ENCODE measurements at regions not wholly inside any gene's neighbourhood (a gene's known extent, or its start where the extent isn't known, plus 50 kb on each side); places are given as distances from the start of the nearest gene placed in this dataset.
"Not testable (repeated sequence)": the region's sequence is repeated elsewhere in the genome, so short reads cannot be mapped to it uniquely, and the experiment has no call there.

DNA sequence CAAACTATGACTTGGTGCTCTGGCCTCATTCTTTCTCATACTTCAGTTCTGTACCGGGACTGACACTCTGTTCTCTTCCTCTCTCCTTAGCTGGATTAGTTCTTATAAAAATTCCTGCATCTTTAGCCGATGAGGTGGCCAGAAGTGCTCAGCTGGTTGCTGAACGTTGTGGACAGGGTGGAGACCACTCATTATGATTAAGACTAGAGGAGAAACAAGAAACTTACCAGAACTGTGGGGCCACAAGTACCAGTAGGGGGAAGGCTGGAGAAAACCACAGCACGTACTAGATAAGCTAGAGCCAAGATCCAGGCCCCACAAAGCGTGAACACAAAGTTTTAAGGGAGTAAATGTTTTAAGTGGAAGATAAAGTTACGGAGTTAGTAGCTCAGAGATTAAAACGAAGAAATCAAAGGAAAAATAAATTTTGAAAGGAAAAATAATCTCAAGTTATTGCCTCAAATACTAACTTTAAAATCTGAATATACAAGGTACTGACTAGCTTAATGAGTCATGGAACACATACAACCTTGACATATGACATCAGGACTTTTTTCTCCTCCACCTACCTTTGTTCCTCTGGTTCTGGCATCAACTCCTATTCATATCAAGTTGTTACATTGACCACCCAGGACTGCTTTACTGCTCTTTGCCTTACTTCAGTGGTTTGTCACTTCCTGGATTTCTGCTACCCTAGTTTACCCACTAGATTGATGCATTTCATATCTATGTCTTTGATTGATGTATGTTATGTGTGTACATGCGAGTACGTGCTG is 469.0 kb downstream of the TFEC start:
- Histone ChIP-seq H3K36me3 (no peaks in the 10 kb centered on the region), H3K9me3 (no peaks in the 10 kb centered on the region), H3K4me3 (replicated peaks in 1 of 3) (no peak overlapping the region), H3K27me3 (no peaks in the 10 kb centered on the region), H3K27ac (no peak overlapping the region), H3K4me1 (no peaks in the 10 kb centered on the region)
- WGBS, 2 donors: 80 to 86% methylated on average over 9 of the region's 9 CpGs
- intact Hi-C loops (cut with DNase I): no loop called here
- DNase-seq: no peak
- TF ChIP-seq, protein P1, sequence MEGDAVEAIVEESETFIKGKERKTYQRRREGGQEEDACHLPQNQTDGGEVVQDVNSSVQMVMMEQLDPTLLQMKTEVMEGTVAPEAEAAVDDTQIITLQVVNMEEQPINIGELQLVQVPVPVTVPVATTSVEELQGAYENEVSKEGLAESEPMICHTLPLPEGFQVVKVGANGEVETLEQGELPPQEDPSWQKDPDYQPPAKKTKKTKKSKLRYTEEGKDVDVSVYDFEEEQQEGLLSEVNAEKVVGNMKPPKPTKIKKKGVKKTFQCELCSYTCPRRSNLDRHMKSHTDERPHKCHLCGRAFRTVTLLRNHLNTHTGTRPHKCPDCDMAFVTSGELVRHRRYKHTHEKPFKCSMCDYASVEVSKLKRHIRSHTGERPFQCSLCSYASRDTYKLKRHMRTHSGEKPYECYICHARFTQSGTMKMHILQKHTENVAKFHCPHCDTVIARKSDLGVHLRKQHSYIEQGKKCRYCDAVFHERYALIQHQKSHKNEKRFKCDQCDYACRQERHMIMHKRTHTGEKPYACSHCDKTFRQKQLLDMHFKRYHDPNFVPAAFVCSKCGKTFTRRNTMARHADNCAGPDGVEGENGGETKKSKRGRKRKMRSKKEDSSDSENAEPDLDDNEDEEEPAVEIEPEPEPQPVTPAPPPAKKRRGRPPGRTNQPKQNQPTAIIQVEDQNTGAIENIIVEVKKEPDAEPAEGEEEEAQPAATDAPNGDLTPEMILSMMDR (IDR thresholded peaks at IDR 0.05): no peak
- TF ChIP-seq POLR2A (IDR thresholded peaks at IDR 0.05): no peak

DNA sequence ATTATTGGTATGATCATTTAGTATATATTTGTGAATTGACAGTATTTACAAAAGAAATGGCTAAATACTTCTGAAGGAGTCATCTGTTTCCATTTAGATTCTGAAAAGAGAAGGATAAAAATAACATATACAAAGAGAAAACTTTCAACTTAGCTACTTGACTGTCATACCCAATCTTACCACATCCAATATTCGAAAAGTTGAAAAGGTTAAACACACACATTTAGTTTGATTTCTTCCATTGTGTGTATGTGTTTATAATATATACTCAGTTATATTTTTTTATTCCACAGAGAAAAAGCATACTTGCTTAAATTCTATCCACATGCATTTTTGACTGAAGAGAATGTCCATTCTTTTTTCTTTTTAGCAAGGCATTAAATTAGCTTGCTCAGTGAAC is 470.7 kb downstream of the TFEC start:
- intact Hi-C loops (cut with DNase I): no loop called here
- Histone ChIP-seq H3K9me3 (no peaks in the 10 kb centered on the region), H3K4me1 (no peaks in the 10 kb centered on the region), H3K4me3 (replicated peaks in 1 of 3) (no peak overlapping the region), H3K36me3 (no peaks in the 10 kb centered on the region), H3K27me3 (no peaks in the 10 kb centered on the region), H3K27ac (no peak overlapping the region)
- WGBS, 2 donors: 76 to 84% methylated on average over 1 of the region's 1 CpG
- DNase-seq: no peak
- TF ChIP-seq, protein P1 (IDR thresholded peaks at IDR 0.05): no peak
- TF ChIP-seq POLR2A (IDR thresholded peaks at IDR 0.05): no peak

DNA sequence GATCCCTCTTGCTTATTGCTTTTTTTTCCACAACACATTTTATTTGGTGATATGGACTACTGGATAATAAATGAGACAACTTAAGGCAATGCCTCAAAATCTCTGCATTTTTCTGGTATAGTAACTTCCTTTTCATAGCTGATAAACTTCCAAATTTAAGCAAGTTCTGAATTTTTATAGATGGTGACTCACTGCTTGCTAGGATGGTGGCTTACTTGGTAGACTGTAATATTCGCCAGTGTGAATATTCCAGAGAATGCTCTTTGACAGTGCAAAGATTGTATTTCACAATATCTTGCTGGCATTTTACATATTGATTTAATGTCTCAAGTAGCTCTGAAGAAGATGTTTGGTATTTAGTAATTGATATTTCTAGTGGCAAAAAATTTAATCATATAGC is 472.4 kb downstream of the TFEC start:
- no peaks in the 10 kb centered on the region for H3K9me3 ChIP-seq
- H3K27me3 ChIP-seq: no peaks in the 10 kb centered on the region
- TF ChIP-seq, protein P1 (IDR thresholded peaks at IDR 0.05): no peak
- no peak for TF ChIP-seq POLR2A (IDR thresholded peaks at IDR 0.05)
- no peak overlapping the region for H3K4me3 ChIP-seq (replicated peaks in 1 of 3)
- 90 to 100% methylated on average over 1 of the region's 1 CpG for WGBS, 2 donors
- H3K4me1 ChIP-seq: no peaks in the 10 kb centered on the region
- intact Hi-C loops (cut with DNase I): no loop called here
- no peak for DNase-seq
- no peaks in the 10 kb centered on the region for H3K36me3 ChIP-seq
- no peak overlapping the region for H3K27ac ChIP-seq

DNA sequence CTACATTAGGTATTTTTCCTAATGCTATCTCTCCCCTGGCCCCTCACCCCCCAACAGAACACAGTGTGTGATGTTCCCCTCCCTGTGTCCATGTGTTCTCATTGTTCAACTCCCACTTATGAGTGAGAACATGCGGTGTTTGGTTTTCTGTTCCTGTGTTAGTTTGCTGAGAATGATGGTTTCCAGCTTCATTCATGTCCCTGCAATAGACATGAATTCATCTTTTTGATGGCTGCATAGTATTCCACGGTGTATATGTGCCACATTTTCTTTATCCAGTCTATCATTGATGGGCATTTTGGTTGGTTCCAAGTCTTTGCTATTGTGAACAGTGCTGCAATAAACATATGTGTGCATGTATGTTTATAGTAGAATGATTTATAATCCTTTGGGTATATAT is 473.3 kb downstream of the TFEC start:
- H3K9me3 ChIP-seq; H3K27me3 ChIP-seq; intact Hi-C loops (cut with DNase I); H3K27ac ChIP-seq; H3K4me3 ChIP-seq (replicated peaks in 1 of 3); DNase-seq; H3K4me1 ChIP-seq; H3K36me3 ChIP-seq: not testable (repeated sequence)
- 92 to 96% methylated on average over 2 of the region's 2 CpGs for WGBS, 2 donors

DNA sequence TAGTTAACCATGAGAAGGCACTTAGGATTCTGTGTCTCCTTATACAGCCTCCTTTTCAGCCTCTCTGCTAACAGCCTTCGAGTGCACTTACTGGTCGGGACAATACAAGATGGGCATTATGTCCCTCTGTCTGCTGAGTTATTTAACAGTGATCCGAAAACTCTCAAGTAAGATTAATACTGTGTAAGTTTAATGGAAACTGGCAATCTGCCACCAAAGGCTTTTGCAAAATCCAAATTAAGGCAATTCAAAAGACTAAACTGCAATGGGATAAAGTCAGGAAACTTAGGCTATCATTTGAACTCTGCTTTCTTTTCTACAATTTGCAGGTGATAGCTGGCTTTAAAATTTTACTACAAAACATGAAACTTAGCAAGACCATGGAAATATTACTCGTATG is 477.8 kb downstream of the TFEC start:
- Histone ChIP-seq H3K4me1 (no peaks in the 10 kb centered on the region), H3K27me3 (no peaks in the 10 kb centered on the region), H3K27ac (no peak overlapping the region), H3K9me3 (no peaks in the 10 kb centered on the region), H3K4me3 (replicated peaks in 1 of 3) (no peak overlapping the region), H3K36me3 (no peaks in the 10 kb centered on the region)
- DNase-seq: no peak
- 79 to 87% methylated on average over 4 of the region's 4 CpGs for WGBS, 2 donors
- intact Hi-C loops (cut with DNase I): no loop called here
- no peak for TF ChIP-seq POLR2A (IDR thresholded peaks at IDR 0.05)
- TF ChIP-seq, protein P1 (IDR thresholded peaks at IDR 0.05): no peak
